PC-3 (cell line): ENCODE measurements at regions not wholly inside any gene's neighbourhood (a gene's known extent, or its start where the extent isn't known, plus 50 kb on each side); places are given as distances from the start of the nearest gene placed in this dataset.

Source experiments
- ATAC-seq: fragments of 200-7000 bp; cut with Tn5 transposase; 2 replicates; pipeline ENCODE4 v1.9.1; 2020; ENCODE audit warnings: mild to moderate bottlenecking, moderate library complexity
- BruUV-seq: library from RNA; stranded (reverse); fragments of 400-500 nt; replicated peaks from 2 replicates; lab custom pipeline; 2021; lab: Mats Ljungman, UMichigan
- CTCF ChIA-PET: fragments of 300-600 bp; sonication (Branson Sonifier 250); formaldehyde crosslinking; loops from one replicate; lab custom pipeline; 2022; ENCODE audit warnings: antibody characterized with exemption; lab: Charles Lee
- POLR2A ChIA-PET: fragments of 300-600 bp; sonication (Branson Sonifier 250); formaldehyde crosslinking; loops from one replicate; lab custom pipeline; 2022; ENCODE audit warnings: antibody characterized with exemption; ENCODE audit not compliant: unreplicated experiment; lab: Charles Lee
- DNase-seq: peaks from one replicate; pipeline ENCODE4 v3.0.0-alpha.2; 2015
- H2AFZ ChIP-seq: fragments of 300-600 bp; sonication (generic); 2 replicates; pipeline ENCODE4 v1.6.0; 2016; ENCODE audit warnings: antibody characterized with exemption, low read length
- H3F3A ChIP-seq: fragments of 300-600 bp; sonication (generic); one replicate; pipeline ENCODE4 v1.6.0; 2017; ENCODE audit warnings: antibody characterized with exemption, low read length, control low read depth, mild to moderate bottlenecking; ENCODE audit not compliant: unreplicated experiment
- H3K27ac ChIP-seq: fragments of 300-600 bp; sonication (generic); 2 replicates; pipeline ENCODE4 v1.5.1; 2016; ENCODE audit warnings: mild to moderate bottlenecking, low read length
- H3K27me3 ChIP-seq: fragments of 300-600 bp; sonication (generic); 2 replicates; pipeline ENCODE4 v1.6.1; 2016; ENCODE audit warnings: low read length, mixed read lengths
- H3K36me3 ChIP-seq: fragments of 300-600 bp; sonication (generic); 2 replicates; pipeline ENCODE4 v1.6.1; 2016; ENCODE audit warnings: low read depth, mixed run types, low read length, mixed read lengths
- H3K4me1 ChIP-seq: fragments of 300-600 bp; sonication (generic); 2 replicates; pipeline ENCODE4 v1.5.1; 2016; ENCODE audit warnings: low read length; ENCODE audit not compliant: insufficient read depth
- H3K4me2 ChIP-seq: fragments of 300-600 bp; sonication (generic); 2 replicates; pipeline ENCODE4 v1.6.0; 2016; ENCODE audit warnings: low read length
- H3K4me3 ChIP-seq: fragments of 300-600 bp; sonication (generic); 2 replicates; pipeline ENCODE4 v1.5.1; 2016; ENCODE audit warnings: mild to moderate bottlenecking, low read length, mixed read lengths
- H3K79me2 ChIP-seq: fragments of 300-600 bp; sonication (generic); 2 replicates; pipeline ENCODE4 v1.6.1; 2017; ENCODE audit warnings: low read length, mixed read lengths
- H3K9ac ChIP-seq: fragments of 300-600 bp; sonication (generic); 2 replicates; pipeline ENCODE4 v1.6.0; 2016; ENCODE audit warnings: mild to moderate bottlenecking, low read length
- H3K9me2 ChIP-seq: fragments of 300-600 bp; sonication (generic); replicated peaks from 2 replicates; pipeline ENCODE4 v1.6.1; 2016; ENCODE audit warnings: mixed run types, low read length, mixed read lengths
- H3K9me3 ChIP-seq: fragments of 300-600 bp; sonication (generic); 2 replicates; pipeline ENCODE4 v1.6.1; 2016; ENCODE audit warnings: low read length, mixed read lengths
- H4K20me1 ChIP-seq: fragments of 300-600 bp; sonication (generic); 2 replicates; pipeline ENCODE4 v1.6.1; 2016; ENCODE audit warnings: low read length, mixed read lengths
- EZH2 ChIP-seq: fragments of 300-600 bp; sonication (generic); IDR thresholded peaks from one replicate; pipeline ENCODE4 v1.6.1; 2017; ENCODE audit warnings: antibody characterized with exemption, mild to moderate bottlenecking, low read length; ENCODE audit not compliant: unreplicated experiment
- EZH2phosphoT487 ChIP-seq: fragments of 300-600 bp; sonication (generic); IDR thresholded peaks from 2 replicates; pipeline ENCODE4 v1.6.1; 2018; ENCODE audit warnings: mild to moderate bottlenecking, antibody characterized with exemption, low read length, borderline replicate concordance
- intact Hi-C: fragments of 100-400 bp; cut with micrococcal nuclease; formaldehyde crosslinking; loops from 2 replicates; pipeline ENCODE4 v1.9.0; 2023
- TF ChIP-seq, protein P1 (sequence below): fragments of 300-600 bp; sonication (generic); conservative IDR thresholded peaks from 2 replicates; pipeline ENCODE4 v1.5.1; 2017; ENCODE audit warnings: antibody characterized with exemption, low read depth, mild to moderate bottlenecking, low read length

- H3K79me2 ChIP-seq = no peaks in the 10 kb centered on the region
- BruUV-seq = no TSS peak
- H3K4me2 ChIP-seq = no peak overlapping the region
Observed at GRCh38 chr6:14695579-14695978, 550.3 kb upstream of the JARID2 start.

GRCh38 chr6:14696367-14696766 lies 549.5 kb upstream of the JARID2 start:
- Histone ChIP-seq H3K9ac (no peak overlapping the region), H3K4me1 (no peaks in the 10 kb centered on the region), H4K20me1 (no peaks in the 10 kb centered on the region), H3K36me3 (no peaks in the 10 kb centered on the region), H3K4me2 (no peak overlapping the region), H3K4me3 (no peak overlapping the region), H2AFZ (no peak overlapping the region), H3K9me3 (no peaks in the 10 kb centered on the region), H3F3A (no peaks in the 10 kb centered on the region), H3K27me3 (no peaks in the 10 kb centered on the region), H3K9me2 (no peaks in the 10 kb centered on the region), H3K79me2 (no peaks in the 10 kb centered on the region), H3K27ac (no peak overlapping the region)
- intact Hi-C loops = no loop called here
- ATAC-seq (no peak), DNase-seq (no peak)
- ChIA-PET POLR2A (interaction anchor here (0.6 kb wide), 1 partner anchor 26 kb away, joined by 3 read pairs; no protein-coding TSS in a partner anchor), CTCF (no interaction called here)
- TF ChIP-seq, protein P1, sequence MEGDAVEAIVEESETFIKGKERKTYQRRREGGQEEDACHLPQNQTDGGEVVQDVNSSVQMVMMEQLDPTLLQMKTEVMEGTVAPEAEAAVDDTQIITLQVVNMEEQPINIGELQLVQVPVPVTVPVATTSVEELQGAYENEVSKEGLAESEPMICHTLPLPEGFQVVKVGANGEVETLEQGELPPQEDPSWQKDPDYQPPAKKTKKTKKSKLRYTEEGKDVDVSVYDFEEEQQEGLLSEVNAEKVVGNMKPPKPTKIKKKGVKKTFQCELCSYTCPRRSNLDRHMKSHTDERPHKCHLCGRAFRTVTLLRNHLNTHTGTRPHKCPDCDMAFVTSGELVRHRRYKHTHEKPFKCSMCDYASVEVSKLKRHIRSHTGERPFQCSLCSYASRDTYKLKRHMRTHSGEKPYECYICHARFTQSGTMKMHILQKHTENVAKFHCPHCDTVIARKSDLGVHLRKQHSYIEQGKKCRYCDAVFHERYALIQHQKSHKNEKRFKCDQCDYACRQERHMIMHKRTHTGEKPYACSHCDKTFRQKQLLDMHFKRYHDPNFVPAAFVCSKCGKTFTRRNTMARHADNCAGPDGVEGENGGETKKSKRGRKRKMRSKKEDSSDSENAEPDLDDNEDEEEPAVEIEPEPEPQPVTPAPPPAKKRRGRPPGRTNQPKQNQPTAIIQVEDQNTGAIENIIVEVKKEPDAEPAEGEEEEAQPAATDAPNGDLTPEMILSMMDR = no peak
- no peak for TF ChIP-seq EZH2phosphoT487
- no peak for TF ChIP-seq EZH2
- no TSS peak for BruUV-seq

More at GRCh38 chr6:14695579-14695978, 550.3 kb upstream of the JARID2 start:
- intact Hi-C loops = no loop called here
- POLR2A ChIA-PET = no interaction called here
- Histone ChIP-seq H3K27ac (no peak overlapping the region), H3K9me3 (no peaks in the 10 kb centered on the region), H3F3A (no peaks in the 10 kb centered on the region), H3K27me3 (no peaks in the 10 kb centered on the region), H2AFZ (no peak overlapping the region), H3K9ac (no peak overlapping the region), H3K9me2 (no peaks in the 10 kb centered on the region), H3K4me3 (no peak overlapping the region), H4K20me1 (no peaks in the 10 kb centered on the region), H3K36me3 (no peaks in the 10 kb centered on the region), H3K4me1 (no peaks in the 10 kb centered on the region)
- ATAC-seq (no peak), DNase-seq (no peak)
- CTCF ChIA-PET = no interaction called here
- TF ChIP-seq EZH2 (no peak), EZH2phosphoT487 (no peak)
- TF ChIP-seq, protein P1 = no peak

DNA sequence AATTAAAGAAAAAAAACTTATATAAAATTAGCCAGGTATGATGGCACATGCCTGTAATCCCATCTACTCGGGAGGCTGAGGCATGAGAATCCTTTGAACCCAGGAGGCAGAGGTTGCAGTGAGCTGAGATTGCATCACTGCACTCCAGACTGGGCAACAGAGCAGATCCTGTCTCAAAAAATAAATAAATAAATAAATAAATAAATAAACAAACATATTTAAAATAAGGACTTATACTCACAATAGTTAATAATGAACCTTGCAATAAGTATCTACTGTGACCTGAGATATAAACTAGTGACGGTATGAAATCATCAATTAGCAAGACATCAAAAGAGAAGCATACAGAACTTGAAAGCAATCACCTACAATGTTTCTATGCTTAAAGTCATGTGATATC lies 548.4 kb upstream of the JARID2 start:
- H3K9me3 ChIP-seq = no peaks in the 10 kb centered on the region
- H3K79me2 ChIP-seq = no peaks in the 10 kb centered on the region
- no peaks in the 10 kb centered on the region for H3F3A ChIP-seq
- BruUV-seq = no TSS peak
- no peaks in the 10 kb centered on the region for H3K36me3 ChIP-seq
- no peak overlapping the region for H3K4me3 ChIP-seq
- TF ChIP-seq, protein P1 = no peak
- no peak for TF ChIP-seq EZH2phosphoT487
- TF ChIP-seq EZH2 = no peak
- H3K4me2 ChIP-seq = no peak overlapping the region
- ChIA-PET POLR2A (no interaction called here), CTCF (no interaction called here)
- no peaks in the 10 kb centered on the region for H3K9me2 ChIP-seq
- no peak overlapping the region for H3K27ac ChIP-seq
- intact Hi-C loops = no loop called here
- no peaks in the 10 kb centered on the region for H3K27me3 ChIP-seq
- DNase-seq (no peak), ATAC-seq (no peak)
- H4K20me1 ChIP-seq = no peaks in the 10 kb centered on the region
- H2AFZ ChIP-seq = no peak overlapping the region
- H3K9ac ChIP-seq = no peak overlapping the region
- no peaks in the 10 kb centered on the region for H3K4me1 ChIP-seq
